H9 (cell line): ENCODE measurements at regions not wholly inside any gene's neighbourhood (a gene's known extent, or its start where the extent isn't known, plus 50 kb on each side); places are given as distances from the start of the nearest gene placed in this dataset.
A peak's percentile ranks its signal among the peaks of the same experiment; 100 is the strongest.

ENCODE experiments used
- DNase-seq: peaks from one replicate; pipeline ENCODE4 v3.0.0-alpha.2; 2017
- H2AFZ ChIP-seq: one replicate; pipeline ENCODE4 v1.6.1; 2013; ENCODE audit warnings: mild to moderate bottlenecking, low read length, control low read depth, moderate library complexity
- H2AK5ac ChIP-seq: 2 replicates; pipeline ENCODE4 v1.6.1; 2013; ENCODE audit warnings: low read length, control low read depth, mixed read lengths; ENCODE audit not compliant: insufficient read length
- H2BK120ac ChIP-seq: one replicate; pipeline ENCODE4 v1.6.1; 2013; ENCODE audit warnings: low read depth, mild to moderate bottlenecking, low read length, control low read depth, inconsistent platforms; ENCODE audit not compliant: poor library complexity, severe bottlenecking
- H2BK12ac ChIP-seq: 2 replicates; pipeline ENCODE4 v1.6.1; 2013; ENCODE audit warnings: low read length, control low read depth, mixed read lengths, low read depth; ENCODE audit not compliant: insufficient read length
- H2BK15ac ChIP-seq: 2 replicates; pipeline ENCODE4 v1.6.1; 2013; ENCODE audit warnings: low read depth, low read length, control low read depth
- H2BK20ac ChIP-seq: one replicate; pipeline ENCODE4 v1.6.1; 2013; ENCODE audit warnings: low read depth, mild to moderate bottlenecking, low read length, control low read depth, inconsistent platforms; ENCODE audit not compliant: poor library complexity, severe bottlenecking
- H2BK5ac ChIP-seq: 2 replicates; pipeline ENCODE4 v1.6.1; 2013; ENCODE audit warnings: low read length, control low read depth, mixed read lengths; ENCODE audit not compliant: insufficient read length
- H3K14ac ChIP-seq: 2 replicates; pipeline ENCODE4 v1.6.1; 2013; ENCODE audit warnings: low read length, control low read depth; ENCODE audit not compliant: insufficient read depth
- H3K18ac ChIP-seq: 2 replicates; pipeline ENCODE4 v1.6.1; 2013; ENCODE audit warnings: low read depth, mild to moderate bottlenecking, mixed read lengths, low read length, control low read depth; ENCODE audit not compliant: insufficient read length
- H3K23ac ChIP-seq: 2 replicates; pipeline ENCODE4 v1.6.1; 2013; ENCODE audit warnings: low read length, control low read depth, mixed read lengths, low read depth; ENCODE audit not compliant: insufficient read length
- H3K23me2 ChIP-seq: 2 replicates; pipeline ENCODE4 v1.6.1; 2013; ENCODE audit warnings: low read depth, mild to moderate bottlenecking, mixed read lengths, low read length, control low read depth; ENCODE audit not compliant: insufficient read length, poor library complexity, severe bottlenecking
- H3K27ac ChIP-seq: 2 replicates; pipeline ENCODE4 v1.5.1; 2013; ENCODE audit warnings: low read length, control low read depth, mixed read lengths, low read depth; ENCODE audit not compliant: insufficient read length
- H3K27me3 ChIP-seq: 2 replicates; pipeline ENCODE4 v1.6.1; 2013; ENCODE audit warnings: low read length, control low read depth, inconsistent platforms; ENCODE audit not compliant: insufficient read depth
- H3K4ac ChIP-seq: 2 replicates; pipeline ENCODE4 v1.6.1; 2013; ENCODE audit warnings: low read depth, mild to moderate bottlenecking, control low read depth, inconsistent platforms, low read length, moderate library complexity
- H3K4me1 ChIP-seq: 2 replicates; pipeline ENCODE4 v1.6.1; 2013; ENCODE audit warnings: low read length, control low read depth, inconsistent platforms; ENCODE audit not compliant: insufficient read depth
- H3K4me2 ChIP-seq: 2 replicates; pipeline ENCODE4 v1.6.1; 2013; ENCODE audit warnings: low read length, control low read depth, mixed read lengths; ENCODE audit not compliant: insufficient read length, insufficient read depth
- H3K56ac ChIP-seq: 2 replicates; pipeline ENCODE4 v1.6.1; 2013; ENCODE audit warnings: low read depth, mild to moderate bottlenecking, mixed read lengths, low read length, control low read depth; ENCODE audit not compliant: insufficient read length
- H3K79me1 ChIP-seq: 2 replicates; pipeline ENCODE4 v1.6.1; 2013; ENCODE audit warnings: low read depth, mild to moderate bottlenecking, moderate library complexity, low read length, control low read depth, inconsistent platforms; ENCODE audit not compliant: insufficient read depth, poor library complexity, severe bottlenecking
- H3K79me2 ChIP-seq: 2 replicates; pipeline ENCODE4 v1.6.1; 2013; ENCODE audit warnings: low read length, control low read depth, inconsistent platforms; ENCODE audit not compliant: insufficient read depth
- H3K9ac ChIP-seq: 2 replicates; pipeline ENCODE4 v1.6.1; 2013; ENCODE audit warnings: low read length, control low read depth, mixed read lengths; ENCODE audit not compliant: insufficient read length; ENCODE audit errors: extremely low read depth
- H3K9me3 ChIP-seq: one replicate; pipeline ENCODE4 v1.6.1; 2013; ENCODE audit warnings: low read depth, low read length, inconsistent platforms; ENCODE audit not compliant: control insufficient read depth
- H3T11ph ChIP-seq: one replicate; pipeline ENCODE4 v1.6.1; 2013; ENCODE audit warnings: mild to moderate bottlenecking, low read length, control low read depth, inconsistent platforms
- H4K20me1 ChIP-seq: one replicate; pipeline ENCODE4 v1.6.1; 2013; ENCODE audit not compliant: control insufficient read depth, insufficient read length, insufficient read depth
- H4K5ac ChIP-seq: 2 replicates; pipeline ENCODE4 v1.6.1; 2013; ENCODE audit warnings: low read depth, mild to moderate bottlenecking, mixed read lengths, low read length, control low read depth; ENCODE audit not compliant: insufficient read length
- H4K8ac ChIP-seq: replicated peaks from 2 replicates; pipeline ENCODE4 v1.6.1; 2013; ENCODE audit warnings: low read length, control low read depth, mixed read lengths, low read depth; ENCODE audit not compliant: insufficient read length
- H4K91ac ChIP-seq: 2 replicates; pipeline ENCODE4 v1.6.1; 2013; ENCODE audit warnings: low read depth, mild to moderate bottlenecking, moderate library complexity, mixed read lengths, low read length, control low read depth; ENCODE audit not compliant: insufficient read length
- H3K27ac Mint-ChIP-seq, 3 experiments: 2 replicates in 2 of 3; 3 replicates in 1 of 3; pipeline ENCODE4 v1.8.0; 2020 to 2021; ENCODE audit warnings: mixed read lengths in 3 of 3, mild to moderate bottlenecking in 1 of 3, moderate library complexity in 1 of 3
- H3K27me3 Mint-ChIP-seq: 2 replicates; pipeline ENCODE4 v1.8.0; 2021; ENCODE audit warnings: low read depth, mild to moderate bottlenecking, moderate library complexity, mixed read lengths
- H3K36me3 Mint-ChIP-seq, 3 experiments: 2 replicates in 2 of 3; 3 replicates in 1 of 3; pipeline ENCODE4 v1.8.0; 2020 to 2021; ENCODE audit warnings: low read depth in 3 of 3, mixed read lengths in 3 of 3; ENCODE audit not compliant: insufficient read depth in 1 of 3
- H3K4me1 Mint-ChIP-seq, 2 experiments: 2 replicates each; pipeline ENCODE4 v1.8.0; 2020; ENCODE audit warnings: mixed read lengths in 2 of 2
- H3K4me3 Mint-ChIP-seq, 2 experiments: 2 replicates in 1 of 2; 3 replicates in 1 of 2; pipeline ENCODE4 v1.8.0; 2020 to 2021; ENCODE audit warnings: mild to moderate bottlenecking in 2 of 2, mixed read lengths in 2 of 2, moderate library complexity in 1 of 2
- H3K9me3 Mint-ChIP-seq, 2 experiments: 2 replicates in 1 of 2; 3 replicates in 1 of 2; pipeline ENCODE4 v1.8.0; 2020; ENCODE audit warnings: mild to moderate bottlenecking in 2 of 2, mixed read lengths in 2 of 2, moderate library complexity in 1 of 2
- CTCF ChIP-seq: fragments of 200-600 bp; sonication (generic); conservative IDR thresholded peaks from 3 replicates; pipeline ENCODE4 v1.8.0; 2021; ENCODE audit warnings: antibody characterized with exemption, mild to moderate bottlenecking
- WGBS: extraction: QIAGEN DNeasy Blood & Tissue Kit; methylation state at CpG from one replicate; pipeline ENCODE4 v1.1.7; 2013; ENCODE audit warnings: missing lambda C conversion rate, low lambda C conversion rate, mixed read lengths; ENCODE audit not compliant: insufficient read length; ENCODE audit errors: extremely low coverage; 5-methylcytosine and 5-hydroxymethylcytosine counted together

- Histone ChIP-seq H3K27me3 (no peaks in the 10 kb centered on the region), H2BK5ac (no peak overlapping the region), H3K23ac (no peak overlapping the region), H4K20me1 (no peaks in the 10 kb centered on the region), H4K5ac (no peak overlapping the region), H3K18ac (no peak overlapping the region), H3K9ac (no peak overlapping the region), H4K8ac (no peak overlapping the region), H3K4me1 (no peaks in the 10 kb centered on the region), H3K23me2 (no peaks in the 10 kb centered on the region), H2AFZ (no peak overlapping the region), H2BK120ac (no peak overlapping the region), H3T11ph (no peak overlapping the region), H3K9me3 (no peaks in the 10 kb centered on the region), H4K91ac (no peak overlapping the region), H3K79me2 (no peaks in the 10 kb centered on the region), H3K27ac (no peak overlapping the region), H2AK5ac (no peak overlapping the region), H2BK12ac (no peak overlapping the region), H3K4ac (no peak overlapping the region), H3K14ac (no peak overlapping the region), H2BK20ac (no peak overlapping the region), H2BK15ac (no peak overlapping the region), H3K56ac (no peak overlapping the region), H3K79me1 (no peaks in the 10 kb centered on the region), H3K4me2 (no peak overlapping the region)
- no peak for TF ChIP-seq CTCF
- H3K27ac Mint-ChIP-seq, result peak overlapping the region in 1 of 3 experiments; percentile 22; a peak in 2 of 7 replicates
- DNase-seq, result no peak
- H3K36me3 Mint-ChIP-seq, result no peaks in the 10 kb centered on the region
- no peak overlapping the region for H3K4me3 Mint-ChIP-seq
- peaks cover 4% of the 10 kb centered on the region for H3K27me3 Mint-ChIP-seq
- no peaks in the 10 kb centered on the region; a peak in 1 of 5 replicates for H3K9me3 Mint-ChIP-seq
- peaks cover 20 to 21% of the 10 kb centered on the region in 2 experiments for H3K4me1 Mint-ChIP-seq
- no CpG with 5 or more reads among the region's 3 CpGs for WGBS
Observed at GRCh38 chr2:45218931-45219339, 209.7 kb upstream of the SIX2 start.
